GM21619 (cell line): ENCODE measurements at regions not wholly inside any gene's neighbourhood (a gene's known extent, or its start where the extent isn't known, plus 50 kb on each side); places are given as distances from the start of the nearest gene placed in this dataset.
"Not testable (repeated sequence)": the region's sequence is repeated elsewhere in the genome, so short reads cannot be mapped to it uniquely, and the experiment has no call there.

ENCODE experiments used
- ATAC-seq: cut with Tn5 transposase; IDR thresholded peaks from one replicate; pipeline ENCODE4 v1.9.1; 2021; ENCODE audit not compliant: unreplicated experiment

DNA sequence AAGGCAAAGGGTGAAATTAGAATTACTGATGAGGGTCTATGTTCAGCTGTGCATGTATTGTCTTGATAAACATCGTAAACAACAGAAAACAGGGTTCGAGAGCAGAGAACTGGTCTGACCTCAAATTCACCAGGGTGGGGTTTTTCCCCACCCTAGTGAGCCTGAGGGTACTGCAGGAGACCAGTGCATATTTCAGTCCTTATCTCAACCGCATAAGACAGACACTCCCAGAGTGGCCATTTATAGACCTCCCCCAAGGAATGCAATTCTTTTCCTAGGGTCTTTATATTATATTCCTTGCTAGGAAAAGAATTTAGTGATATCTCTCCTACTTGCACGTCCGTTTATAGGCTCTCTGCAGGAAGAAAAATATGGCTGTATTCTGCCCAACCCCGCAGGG lies 257.0 kb upstream of the OSR1 start:
- ATAC-seq: not testable (repeated sequence)

DNA sequence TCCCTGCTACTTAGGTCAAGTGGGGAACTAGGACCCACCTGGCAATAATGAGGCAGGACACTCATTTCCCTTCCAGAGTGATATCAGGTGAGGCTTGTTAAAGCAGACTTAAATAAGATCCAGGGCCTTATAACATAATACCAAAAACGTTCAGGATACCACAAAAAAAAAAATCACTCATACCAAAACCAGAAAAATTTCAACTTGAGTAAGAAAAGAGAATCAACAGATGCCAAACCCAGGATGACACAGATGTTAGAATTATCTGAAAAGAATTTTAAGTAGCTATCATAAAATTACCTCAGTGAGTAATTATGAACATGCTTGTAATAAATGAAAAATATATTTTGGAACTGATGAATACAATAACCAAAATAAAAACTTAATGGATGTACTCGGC lies 255.6 kb upstream of the OSR1 start:
- no peak for ATAC-seq

DNA sequence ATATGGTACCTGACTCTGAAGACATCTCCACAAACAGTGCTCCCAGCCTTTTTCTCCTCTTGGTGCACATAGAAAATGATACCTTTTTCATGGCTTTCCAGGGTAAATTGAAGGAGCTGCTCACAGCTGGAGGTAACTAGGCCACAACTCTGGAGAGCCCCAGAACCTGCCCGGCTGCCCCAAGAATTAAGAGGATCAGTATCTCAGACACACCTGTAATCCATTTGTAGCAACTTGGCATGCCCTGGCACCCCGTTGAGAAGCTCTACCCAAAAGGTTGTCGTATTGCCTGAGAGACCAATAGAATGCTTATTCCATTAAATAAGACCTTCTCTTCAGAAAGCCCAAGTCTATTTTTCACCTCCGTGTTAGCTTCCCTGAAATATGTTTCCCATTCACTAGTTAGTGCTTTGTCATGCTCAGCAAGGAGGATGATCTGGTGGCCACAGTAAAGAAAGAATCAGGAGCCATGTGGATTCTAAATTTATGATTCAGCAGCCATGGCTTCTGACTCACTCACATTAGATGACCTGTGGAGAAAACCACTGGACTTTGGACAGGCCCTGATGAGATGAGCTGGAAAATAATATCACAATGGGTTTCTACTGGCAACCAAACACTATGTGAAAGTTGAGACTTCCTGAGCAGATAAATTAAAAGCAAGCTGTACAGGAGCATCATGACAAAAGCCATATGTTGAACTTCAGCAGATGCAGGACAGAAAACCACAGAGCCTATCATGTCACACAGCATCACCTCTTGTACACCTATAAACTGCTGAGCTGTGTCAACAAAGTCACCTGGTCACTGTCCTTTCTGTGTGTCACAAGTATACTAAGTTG lies 253.3 kb upstream of the OSR1 start:
- ATAC-seq: no peak

DNA sequence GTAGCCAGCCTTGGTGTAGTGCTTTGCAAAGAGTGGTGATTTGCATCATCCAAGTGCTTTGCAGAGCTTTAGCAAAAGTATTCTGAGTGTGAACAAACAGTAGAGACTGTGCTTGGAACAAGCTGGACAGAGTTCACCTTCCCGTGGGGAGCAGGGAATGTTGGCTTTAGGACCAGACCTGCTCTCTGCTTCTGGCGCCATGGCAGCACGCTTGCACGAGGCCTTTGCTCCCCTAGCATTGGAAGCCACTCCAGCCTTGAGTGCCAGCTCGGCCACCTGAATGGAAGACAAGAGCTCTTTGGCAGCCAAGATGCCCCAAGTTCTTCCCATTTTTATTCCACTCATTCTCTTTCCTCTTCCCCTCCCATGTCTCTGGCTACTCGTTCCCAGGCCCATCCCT lies 250.8 kb upstream of the OSR1 start:
- ATAC-seq: no peak

DNA sequence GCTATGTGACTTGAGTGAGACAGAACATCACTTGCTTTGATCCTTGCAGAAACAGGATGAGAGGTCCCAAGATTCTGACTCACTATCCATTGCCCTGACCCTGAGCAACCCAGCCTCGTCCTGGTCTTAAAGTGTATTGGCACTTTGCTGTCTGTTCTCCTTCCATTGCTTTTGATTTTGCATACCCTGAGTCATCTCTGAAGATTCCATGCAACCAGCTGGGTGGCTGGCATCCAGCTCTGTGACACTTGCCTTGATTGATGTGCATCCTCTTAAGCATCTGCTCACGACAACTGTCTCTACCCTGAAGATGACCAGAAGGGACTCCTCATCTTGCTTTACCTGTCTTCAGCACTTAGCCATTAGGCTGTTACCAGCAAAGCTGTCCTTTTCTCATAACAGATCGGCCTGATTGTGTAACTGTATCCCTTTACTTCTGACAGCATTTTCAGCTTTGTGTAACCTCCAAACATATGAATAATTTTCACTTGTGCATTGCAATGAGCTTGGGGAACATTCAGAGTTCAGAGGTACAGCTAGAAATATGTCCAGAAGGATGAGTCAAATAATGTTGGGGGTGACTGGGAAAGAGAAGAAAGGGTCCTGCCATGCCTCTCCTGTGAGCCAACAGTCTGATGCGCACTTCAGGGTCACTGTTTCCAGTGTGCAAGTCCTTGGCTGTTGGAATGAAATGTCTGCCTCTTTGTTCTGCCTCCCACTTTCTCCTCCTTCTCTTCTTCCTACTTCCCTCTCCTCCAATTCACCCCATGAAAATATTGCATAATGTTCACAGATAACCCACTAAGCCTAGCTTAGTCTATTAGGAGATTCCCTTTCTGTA lies 249.7 kb upstream of the OSR1 start:
- ATAC-seq: no peak

DNA sequence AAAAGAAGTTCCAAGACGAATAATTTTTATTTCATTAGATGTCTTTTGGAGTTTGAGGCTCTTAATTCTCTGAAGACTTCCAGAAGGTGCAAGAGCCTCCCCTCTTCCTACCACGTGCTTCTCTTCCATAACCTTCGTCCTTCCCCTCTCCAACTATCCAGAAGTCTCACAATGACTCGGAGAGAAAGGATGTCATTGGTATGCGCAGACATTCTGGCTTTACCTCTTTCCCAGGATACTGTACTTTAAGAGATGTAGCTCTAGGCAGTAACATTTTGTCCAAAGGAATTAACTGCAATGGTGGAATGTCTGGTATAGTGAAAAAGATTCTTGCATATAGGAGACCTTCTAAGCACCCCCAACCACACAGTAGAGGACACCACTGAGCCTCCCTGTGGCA lies 249.0 kb upstream of the OSR1 start:
- no peak for ATAC-seq

GRCh38 chr2:19600982-19601381 lies 242.6 kb upstream of the OSR1 start:
- ATAC-seq: no peak

- no peak for ATAC-seq
Measured at GRCh38 chr2:19600506-19600905, 242.1 kb upstream of the OSR1 start.

DNA sequence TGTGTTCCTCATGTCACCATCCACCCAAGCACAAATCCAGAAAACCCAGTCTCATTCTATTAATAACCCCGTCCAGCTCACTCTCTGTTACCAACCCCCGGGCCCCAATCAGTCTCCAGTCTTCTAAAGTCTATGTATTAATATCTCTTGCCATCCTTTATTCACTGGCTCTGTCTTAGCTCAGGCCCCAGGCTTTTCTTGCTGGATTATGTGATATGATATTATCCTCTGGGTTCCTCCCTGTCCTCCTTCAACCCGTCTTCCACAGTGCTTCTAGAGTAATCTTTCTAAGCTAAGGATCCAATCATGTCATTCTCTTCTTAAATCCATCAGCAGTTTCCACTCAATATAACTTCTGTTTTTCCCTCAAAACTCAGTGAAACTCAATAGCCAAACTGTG lies 240.5 kb upstream of the OSR1 start:
- ATAC-seq: no peak

GRCh38 chr2:19592197-19592596 lies 233.8 kb upstream of the OSR1 start:
- ATAC-seq: no peak

GRCh38 chr2:19589791-19590190 lies 231.4 kb upstream of the OSR1 start:
- ATAC-seq: no peak

- ATAC-seq: no peak
Measured at GRCh38 chr2:19580830-19581229, 222.4 kb upstream of the OSR1 start.

- no peak for ATAC-seq
Measured at GRCh38 chr2:19580264-19580663, 221.8 kb upstream of the OSR1 start.

DNA sequence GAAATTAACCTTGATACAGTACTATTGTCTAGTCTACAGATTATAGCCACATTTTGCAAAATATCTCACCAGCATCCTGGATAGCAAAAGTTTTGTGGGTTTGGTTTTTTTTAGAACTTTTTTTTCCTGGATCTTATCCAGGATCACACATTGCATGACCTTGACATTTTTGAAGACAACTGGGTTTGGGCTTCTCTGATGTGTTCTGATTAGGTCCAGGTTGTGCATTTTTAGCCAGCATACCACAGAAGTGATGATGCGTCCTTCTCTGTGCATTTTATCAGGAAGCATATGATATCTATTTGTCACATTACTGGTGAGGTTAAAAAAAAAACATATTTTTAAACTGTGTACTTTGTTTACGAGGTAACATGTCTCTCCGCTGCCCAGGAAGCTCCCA lies 221.0 kb upstream of the OSR1 start:
- ATAC-seq: no peak

- no peak for ATAC-seq
Measured at GRCh38 chr2:19577723-19578122, 219.3 kb upstream of the OSR1 start.

- ATAC-seq: no peak
Measured at GRCh38 chr2:19576411-19576810, 218.0 kb upstream of the OSR1 start.

DNA sequence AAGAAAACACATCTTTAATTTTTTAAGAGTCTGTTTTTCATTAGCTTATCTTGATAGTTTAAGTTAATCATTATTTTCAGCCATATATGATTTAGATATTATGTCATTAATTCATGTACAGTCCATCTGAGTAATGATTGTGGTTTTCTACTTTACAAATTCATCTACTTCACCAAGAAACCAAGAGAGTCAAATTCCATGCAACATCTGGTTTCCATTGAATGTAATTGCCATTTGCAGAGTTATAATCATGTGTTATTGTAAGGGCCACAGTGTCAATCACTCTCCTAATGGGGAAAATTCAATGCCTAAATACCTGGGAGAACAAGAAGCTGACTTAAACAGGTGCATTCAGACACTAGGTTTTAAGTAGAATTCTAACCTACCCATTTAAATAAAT lies 217.2 kb upstream of the OSR1 start:
- ATAC-seq: no peak

DNA sequence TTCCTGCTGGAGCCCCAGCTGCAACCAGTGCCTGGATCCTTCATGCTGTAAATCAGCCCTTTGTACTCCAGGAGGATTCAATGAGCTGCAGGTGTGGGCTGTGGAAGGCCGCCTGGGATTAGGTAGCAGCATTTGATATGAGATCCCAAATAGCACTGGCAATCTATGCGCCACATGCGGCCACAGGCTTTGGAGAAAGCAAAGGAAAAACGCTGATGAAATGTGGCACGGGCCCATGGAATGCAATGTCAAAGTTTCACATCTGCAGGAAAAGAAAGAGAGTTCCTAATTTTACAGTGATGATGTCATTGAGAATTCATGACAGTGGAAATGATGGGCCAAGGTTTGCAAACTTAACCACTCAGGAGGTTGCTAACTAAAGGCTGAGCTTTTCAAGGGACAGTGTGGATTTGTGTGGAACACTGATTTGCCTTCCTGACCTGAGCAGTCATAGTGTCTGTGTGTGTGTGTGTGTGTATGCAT lies 216.4 kb upstream of the OSR1 start:
- no peak for ATAC-seq

DNA sequence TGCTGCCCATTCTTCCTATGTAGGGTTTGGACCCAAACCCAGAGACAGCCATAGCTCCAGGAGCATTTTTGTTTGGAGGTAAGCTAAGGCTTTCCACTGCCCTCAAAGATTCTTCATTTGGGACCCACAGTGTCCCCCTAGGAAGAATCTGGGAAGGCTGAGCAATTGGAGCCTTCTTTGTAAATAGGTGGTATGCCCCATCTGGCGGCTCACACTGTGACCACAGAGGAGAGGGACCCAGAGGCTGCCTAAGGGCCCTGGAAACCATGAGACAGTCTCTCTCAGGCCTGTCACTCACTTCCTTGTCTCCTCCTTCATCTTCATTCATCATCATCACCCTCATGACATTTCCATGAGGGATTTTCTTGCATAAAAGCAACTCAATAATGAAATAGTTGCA lies 215.4 kb upstream of the OSR1 start:
- ATAC-seq: no peak

DNA sequence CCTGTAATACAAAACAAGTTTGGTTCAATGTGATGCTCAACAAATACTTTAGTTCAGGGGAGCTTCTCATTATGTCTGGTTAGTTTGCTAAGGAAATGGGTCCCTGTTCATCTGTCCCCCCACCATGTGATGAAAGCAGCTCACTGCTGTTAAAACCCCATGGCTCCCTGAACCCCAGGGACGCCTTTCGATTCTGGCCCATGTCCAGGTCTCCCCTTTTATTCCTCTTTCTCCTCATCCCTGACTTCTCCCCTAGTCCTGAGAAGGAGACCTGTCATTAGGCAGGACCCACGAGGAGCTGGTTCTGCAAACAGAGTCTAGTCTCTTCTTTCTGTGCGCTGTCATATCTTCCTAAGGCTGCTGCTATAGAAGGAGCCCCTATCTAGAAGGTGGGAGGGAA lies 213.3 kb upstream of the OSR1 start:
- no peak for ATAC-seq

GRCh38 chr2:19569300-19569791 lies 210.9 kb upstream of the OSR1 start:
- no peak for ATAC-seq

DNA sequence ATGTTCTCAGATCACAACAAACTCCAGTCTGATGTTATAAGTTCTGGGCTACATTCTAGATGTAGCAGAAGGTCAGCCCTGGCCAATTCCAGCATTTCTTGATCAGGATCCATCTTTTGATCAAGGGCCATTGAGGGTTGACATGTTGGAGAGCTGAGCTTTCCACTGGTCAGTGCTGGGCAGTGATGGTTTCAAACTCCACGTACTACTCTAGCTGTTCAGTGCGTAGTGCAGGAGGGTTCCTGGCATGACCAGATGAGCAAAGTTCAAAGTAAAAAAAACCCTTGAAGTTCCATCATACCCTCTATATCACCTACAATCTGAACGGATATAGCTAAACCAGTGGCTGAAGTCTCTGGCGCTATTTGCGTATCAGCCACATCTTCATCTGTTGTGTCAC lies 210.4 kb upstream of the OSR1 start:
- ATAC-seq: no peak
